GM18502 (cell line): ENCODE measurements at regions not wholly inside any gene's neighbourhood (a gene's known extent, or its start where the extent isn't known, plus 50 kb on each side); places are given as distances from the start of the nearest gene placed in this dataset.

Experiments
- ATAC-seq: cut with Tn5 transposase; IDR thresholded peaks from one replicate; pipeline ENCODE4 v1.9.1; 2021; ENCODE audit warnings: mild to moderate bottlenecking; ENCODE audit not compliant: unreplicated experiment, poor library complexity

DNA sequence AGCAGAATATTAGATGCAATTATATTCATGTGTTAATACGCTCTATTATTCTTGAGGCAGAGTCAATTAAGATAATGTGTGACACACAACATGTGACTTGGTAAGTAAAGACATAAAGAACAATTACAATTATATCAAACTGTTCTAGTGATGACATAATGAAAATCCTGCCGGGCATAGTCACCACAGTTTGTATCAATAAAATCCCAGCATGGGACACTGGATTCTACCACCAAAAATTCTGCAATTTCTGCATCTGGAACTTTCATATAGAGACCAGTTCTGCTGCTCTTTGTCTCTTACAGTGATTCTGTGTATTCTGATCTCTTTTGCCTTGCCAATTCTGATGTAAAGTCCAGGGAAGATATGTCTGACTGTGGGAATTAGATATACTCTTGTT lies 495.6 kb upstream of the LRRC4C start:
- ATAC-seq: no peak

DNA sequence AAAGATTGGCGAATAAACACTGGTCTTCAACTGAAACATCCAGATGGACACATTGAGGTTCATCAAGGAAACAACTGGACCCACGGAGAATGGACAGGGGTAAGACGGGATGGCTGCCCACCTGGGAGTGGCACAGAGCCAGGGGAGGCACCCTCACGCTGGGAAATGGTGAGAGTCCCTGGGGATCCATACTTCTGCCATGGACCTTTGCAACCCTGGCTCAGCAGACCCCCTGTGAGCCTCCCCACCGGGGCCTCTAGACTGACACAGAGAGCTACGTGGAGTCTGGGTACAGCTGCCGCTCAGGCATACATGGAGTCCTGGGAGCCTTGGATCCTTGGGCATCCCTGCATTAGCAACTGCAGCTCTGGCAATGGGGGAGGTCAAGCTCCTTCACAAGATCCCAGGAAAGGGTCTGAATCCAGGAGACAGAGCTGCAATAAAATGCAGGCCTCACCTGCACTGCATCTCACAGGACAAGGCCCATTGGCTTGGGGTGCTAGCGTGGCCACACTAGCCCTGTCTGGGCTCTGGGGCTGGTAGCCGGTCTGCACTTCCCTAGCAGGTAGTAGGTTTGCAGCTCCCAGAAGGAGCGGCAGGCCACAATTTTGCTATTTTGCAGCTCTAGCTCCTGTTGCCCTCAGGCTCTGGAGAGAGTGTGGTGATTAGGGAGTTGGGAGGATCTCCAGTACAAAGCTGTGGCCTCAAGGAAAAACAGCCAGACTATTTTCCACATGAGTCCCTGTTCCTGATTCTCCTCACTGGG lies 496.4 kb upstream of the LRRC4C start:
- ATAC-seq: no peak

DNA sequence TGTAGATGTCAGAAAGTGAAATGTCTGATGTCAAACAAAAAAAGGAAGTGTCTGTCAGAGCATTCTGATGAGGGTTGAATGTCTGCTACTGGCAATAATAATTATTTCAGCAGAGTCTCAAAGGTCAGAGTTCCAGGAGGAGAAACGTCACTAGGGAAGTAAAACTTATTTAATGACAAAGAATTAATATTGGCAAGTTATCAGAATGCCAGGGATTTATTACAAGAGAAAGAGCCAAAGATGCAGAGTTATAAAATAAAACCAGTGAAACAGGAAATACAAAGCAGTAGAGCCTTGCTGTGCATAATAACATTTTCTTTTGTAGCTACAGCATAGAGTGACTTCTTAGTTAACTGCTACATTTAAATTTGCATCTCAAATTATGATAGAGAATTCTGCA lies 504.0 kb upstream of the LRRC4C start:
- ATAC-seq: no peak

DNA sequence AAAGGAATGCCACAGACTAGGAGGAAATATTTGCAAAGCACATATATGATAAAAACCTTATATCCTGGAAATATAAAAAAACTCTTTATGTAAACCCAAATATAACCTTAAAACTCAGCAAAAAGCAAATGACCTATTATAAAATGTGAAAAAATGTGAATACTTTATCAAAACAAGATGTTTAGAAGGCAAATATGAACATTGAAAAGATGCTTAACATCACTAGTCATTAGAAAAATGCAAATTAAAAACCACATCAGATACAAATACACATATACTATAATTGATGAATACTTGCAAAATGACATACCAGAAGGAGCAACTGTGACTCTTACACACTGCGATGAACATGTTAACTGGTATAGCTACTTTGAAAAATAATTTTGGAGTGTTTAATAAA lies 511.2 kb upstream of the LRRC4C start:
- no peak for ATAC-seq

DNA sequence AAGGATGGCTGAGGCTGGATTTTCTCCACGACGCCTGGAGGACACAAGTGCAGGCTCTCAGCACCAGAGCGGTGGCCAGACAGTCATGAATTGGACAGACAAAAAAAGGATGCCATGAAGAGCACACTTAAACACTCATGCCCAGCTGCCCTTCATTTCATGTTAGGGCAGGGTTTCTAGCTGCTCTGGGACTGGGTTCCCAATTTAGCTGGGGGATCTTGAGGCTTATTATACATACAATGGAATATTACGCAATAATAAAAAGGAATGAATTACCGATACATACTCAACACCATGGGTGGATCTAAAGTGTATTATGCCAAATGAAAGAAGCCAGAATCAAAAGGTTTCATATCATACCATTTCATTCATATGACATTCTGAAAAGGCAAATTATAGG lies 512.1 kb upstream of the LRRC4C start:
- no peak for ATAC-seq

DNA sequence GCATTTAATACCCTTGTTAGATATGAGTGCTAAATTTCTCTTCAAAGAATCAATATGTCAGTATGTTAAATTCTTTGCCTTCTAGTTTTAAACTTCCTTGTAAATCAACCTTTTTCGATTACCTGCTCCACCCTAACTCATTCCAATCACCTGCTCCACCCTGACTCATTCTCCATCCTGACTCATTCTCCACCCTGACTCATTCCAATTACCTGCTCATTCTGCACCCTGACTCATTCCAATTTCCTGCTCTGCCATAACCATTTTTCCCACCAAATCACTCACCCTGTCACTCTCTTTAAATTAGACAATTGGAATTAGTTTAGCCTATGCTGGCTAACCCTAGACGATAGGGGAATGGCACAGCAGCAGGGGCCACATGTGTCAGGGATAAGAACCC lies 519.5 kb upstream of the LRRC4C start:
- no peak for ATAC-seq

DNA sequence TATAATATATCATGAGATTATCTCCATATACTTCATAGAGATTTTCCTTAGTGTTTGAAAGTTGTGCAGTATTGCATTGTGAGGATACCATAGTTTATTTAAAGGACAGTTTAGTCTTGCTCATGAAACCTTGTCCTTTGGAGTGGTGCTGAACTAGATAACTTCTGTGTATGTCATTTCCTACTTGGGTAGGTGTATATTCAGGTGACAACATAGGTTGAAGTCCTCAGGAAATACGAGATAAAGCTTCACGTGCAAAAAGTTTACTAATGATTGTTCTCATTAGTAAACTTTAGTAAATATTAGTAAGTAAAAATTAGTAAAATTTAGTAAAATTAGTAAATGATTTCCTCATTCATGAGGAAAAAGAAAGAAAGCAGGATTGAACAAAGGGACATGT lies 521.3 kb upstream of the LRRC4C start:
- ATAC-seq: no peak

DNA sequence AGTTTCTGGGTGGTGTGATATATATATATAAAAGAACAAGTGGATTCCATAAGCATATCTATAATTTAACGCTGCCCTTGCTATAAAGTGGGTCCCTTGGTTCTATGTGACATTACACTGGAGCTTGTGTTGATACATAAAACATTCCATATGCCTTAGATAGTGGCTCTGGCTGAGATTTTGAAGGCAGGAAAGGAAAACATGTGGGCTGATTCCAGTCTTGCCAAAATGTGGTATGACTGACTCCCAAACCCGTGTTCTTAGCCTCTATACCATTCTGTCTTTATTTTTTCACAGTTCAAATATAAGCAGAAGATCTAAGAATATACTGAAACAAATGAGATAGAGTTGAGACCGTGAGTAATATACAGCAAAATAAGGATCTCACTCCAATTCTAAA lies 522.8 kb upstream of the LRRC4C start:
- ATAC-seq: no peak

DNA sequence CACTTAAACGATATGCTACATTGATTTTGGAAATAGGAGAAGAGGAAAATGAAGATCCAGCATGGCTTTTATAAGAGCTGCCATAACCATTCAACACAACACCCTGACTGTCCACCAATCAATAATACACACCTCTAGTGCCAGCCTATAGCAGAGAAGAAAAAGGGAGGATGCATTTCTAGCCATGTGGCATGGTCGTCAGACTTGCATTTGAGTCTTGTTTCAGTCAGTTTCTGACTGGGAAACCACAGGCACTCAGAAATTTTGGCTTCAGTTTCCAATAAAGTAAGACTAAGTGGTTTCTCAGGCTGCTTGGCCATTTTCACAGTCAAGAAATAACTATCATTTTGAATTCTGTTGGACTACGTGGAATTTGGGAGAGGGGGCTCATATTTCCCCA lies 523.5 kb upstream of the LRRC4C start:
- no peak for ATAC-seq

DNA sequence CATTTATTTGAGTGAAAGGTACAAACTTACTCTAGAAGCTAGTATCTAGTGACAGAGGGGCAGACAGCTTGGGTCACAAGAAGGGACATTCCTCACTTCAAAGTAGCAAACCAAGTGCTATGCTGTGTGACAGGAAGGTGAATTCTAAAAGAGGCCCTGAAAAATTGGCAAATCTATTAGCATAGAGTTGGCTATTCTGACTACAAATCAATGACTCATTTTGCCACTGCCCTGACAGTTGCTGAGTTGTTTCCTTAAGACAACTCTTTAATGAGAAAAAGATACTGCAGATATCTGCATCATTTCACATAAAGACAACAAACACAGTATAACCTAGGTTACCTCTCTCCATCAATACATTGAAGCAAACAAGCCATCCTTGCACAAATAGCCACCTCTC lies 524.0 kb upstream of the LRRC4C start:
- no peak for ATAC-seq

DNA sequence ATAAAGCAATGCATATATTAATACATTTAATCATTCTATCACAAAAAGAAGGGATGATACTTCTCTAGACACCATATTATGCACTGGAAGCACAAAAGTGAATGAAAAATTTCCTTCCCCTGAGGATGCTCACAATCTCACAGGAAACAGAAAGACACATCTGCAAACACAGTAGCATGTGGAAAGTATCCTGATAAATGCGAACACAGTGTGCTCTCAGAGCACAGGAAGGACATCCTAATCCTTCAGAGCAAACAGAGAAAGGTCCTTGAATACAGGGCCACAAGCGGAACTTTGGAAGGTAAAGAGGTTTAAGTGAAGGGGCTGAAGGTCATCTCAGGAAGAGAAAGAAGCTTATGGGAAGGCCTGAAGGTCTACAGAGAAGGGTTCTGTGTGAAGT lies 524.6 kb upstream of the LRRC4C start:
- no peak for ATAC-seq

DNA sequence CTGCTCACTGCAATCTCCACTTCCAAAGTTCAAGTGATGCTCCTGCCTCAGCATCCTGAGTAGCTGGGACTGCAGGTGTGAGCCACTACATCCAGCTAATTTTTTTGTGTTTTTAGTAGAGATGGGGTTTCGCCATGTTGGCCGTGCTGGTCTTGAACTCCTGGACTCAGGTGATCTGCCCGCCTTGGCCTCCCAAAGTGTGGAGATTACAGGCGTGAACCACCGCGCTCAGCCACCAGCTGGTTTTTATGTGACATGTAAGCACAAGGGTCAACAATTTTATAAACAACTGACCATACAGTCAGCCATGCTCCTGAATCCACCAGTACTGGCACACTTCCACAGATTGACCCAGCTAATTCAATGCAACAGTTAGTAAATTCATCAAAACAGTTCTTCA lies 526.3 kb upstream of the LRRC4C start:
- ATAC-seq: no peak

DNA sequence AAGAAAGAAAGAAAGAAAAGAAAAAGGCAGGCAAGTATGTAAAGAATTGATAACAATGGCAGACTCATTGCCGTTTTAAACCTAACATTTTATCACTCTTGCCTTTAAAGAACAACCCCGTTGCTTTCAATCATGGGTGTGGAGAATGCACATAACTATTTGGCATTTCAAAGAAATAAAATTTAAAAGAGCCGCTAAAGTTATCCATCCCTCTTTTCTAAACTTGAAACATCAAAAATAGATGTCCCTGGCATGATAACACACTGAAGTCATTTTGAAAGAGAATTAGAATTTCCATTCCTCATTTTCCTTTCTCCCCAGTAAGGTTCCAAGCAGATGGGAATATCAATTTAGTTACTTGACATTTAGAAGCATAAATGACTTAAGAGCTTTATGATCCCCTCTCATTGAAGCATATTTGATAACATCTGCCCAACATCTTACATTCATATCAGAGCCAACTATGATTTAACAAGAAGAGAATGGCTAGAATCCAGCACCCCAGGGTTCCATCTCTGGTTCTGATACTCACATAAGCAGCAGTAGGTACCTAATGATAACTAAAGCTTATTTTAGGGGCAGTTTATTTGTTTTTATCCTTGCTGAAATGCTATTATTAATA lies 529.6 kb upstream of the LRRC4C start:
- no peak for ATAC-seq

DNA sequence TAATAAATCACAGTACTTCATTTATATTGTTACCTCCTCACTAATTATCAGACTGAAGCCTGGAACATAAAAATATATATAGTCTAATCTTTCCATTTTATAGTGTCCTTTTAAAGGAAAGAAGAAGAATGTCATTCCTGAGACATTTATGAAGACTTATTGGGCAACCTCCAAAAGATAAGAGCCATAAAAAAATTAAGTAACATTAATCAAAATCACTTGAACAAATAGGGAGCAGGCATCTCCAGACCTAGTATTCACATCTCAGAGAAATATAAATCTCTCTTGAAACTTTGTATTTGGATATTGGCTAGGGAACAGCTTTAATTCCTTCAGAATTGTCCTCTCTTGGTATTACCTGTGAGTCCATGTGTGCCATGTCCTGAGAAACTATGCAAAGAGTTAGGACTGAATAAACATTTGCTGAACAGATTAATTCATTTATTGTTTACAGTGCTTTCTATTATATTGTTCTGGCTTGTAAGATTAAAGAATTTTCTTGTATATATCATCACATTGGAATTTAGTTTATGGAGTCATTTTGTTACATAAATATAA lies 530.5 kb upstream of the LRRC4C start:
- ATAC-seq: no peak

DNA sequence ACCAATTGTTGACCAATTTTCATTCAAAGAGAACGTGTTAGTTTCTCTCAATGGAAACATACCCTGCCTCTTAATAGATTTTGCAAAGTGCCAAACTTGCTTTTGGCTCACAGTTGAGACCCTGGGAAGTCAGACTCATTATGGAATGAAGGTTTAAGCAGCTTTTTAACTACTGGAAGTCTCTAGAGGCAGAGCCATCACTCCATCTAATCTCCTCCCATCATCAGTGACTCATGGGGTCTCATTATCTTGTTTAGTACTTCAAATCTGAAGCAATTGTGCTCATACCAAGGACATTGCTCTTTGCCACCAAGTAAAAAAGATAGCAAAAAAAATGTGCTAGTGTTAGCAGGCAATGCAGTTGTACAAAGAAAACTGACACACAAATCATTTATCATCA lies 537.1 kb upstream of the LRRC4C start:
- ATAC-seq: no peak

DNA sequence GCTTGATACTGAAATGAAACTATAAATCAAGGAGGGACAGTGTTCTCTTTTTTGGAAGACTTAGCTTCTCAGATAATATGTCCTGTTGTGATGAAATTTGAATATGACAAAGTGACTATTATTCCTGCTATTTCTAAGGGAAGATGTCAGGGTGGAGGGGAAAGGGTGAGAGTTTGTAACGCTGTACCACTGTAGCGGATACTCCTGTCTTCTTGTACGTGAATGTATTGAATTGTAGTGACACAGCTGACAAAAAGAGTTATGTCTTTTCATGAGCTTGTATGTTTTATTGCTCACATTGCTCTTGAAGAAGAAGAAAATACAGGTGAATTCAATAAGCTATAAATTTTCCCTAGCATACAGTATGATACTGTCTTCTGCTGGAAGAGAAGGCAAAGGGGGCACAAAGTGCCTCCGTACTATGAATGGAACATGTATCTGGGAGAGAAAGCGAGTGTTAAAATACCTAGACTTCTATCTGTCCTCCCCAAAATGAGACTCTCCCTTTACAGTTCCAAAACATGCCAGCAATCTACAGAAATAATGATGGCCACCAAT lies 538.5 kb upstream of the LRRC4C start:
- ATAC-seq: no peak

DNA sequence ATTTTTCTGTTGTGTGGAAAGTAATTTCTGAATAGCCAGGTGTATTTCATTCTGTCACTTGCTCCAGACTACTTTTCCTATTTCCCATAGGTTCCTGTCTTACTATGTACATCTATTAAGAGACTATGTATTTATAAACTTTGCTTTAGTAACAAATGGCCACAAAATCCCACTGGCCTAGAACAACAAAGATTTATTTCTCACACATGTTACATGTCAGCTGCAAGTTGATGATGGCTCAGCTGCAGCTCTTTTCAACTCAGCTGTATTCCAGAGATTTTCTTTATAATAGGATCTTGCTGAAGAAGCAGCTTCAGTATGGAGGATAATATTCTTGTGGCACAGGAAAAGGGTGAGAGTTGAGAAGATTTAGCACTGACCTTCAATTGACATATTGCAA lies 539.6 kb upstream of the LRRC4C start:
- ATAC-seq: no peak

DNA sequence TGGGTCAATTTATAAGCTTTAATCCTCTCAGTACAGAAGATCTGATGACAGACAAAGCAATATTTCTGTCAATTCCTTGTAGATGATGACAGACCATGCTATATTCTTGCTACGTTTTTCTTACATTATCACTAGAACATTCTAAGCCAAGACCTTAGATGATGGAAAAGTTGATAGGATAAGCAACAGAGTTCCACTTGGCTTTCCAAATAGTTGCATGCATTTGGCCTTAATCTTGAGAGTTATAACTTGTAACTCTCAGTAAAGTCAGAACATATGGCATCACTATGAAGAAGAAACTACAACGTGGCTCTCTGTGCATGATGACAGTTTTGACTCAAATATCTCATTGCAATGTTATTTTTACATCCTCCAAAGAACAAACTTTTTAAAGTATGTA lies 544.3 kb upstream of the LRRC4C start:
- no peak for ATAC-seq

DNA sequence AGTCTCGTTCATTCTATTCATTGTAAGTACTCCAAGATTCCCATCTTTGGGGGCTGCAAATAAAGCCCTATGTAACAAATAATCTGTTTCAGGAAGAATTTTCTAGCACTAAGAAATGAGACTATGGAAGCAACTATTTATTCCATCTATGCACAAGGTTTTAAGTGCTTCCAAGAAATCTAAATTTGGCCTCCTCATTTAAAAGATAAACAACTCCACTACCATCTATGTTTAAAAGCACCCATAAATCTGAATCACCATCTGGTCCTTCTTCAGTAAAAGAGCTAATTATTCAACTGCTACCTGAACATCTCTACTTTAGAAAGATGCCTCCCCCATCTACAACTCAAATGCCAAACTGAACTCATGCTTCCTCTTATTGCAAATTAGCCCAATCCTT lies 547.3 kb upstream of the LRRC4C start:
- no peak for ATAC-seq

DNA sequence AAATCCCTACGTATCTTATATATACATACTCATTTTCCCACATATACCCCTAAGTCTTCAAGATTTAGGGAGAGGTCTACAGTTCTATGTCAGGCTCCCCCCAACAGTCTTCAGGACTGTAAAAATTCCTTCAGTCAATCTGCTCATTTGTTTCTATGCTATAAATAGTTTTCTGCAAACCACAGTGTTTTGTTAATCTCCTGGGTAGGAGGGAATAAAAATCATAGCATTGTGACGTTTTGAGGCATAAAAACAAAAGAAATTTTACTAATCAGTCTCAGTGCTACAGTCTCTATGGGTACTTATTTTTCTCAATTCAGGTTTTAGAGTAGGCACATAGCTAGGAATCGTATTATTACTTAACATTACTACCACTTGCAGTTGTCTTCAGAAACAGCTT lies 552.8 kb upstream of the LRRC4C start:
- no peak for ATAC-seq

DNA sequence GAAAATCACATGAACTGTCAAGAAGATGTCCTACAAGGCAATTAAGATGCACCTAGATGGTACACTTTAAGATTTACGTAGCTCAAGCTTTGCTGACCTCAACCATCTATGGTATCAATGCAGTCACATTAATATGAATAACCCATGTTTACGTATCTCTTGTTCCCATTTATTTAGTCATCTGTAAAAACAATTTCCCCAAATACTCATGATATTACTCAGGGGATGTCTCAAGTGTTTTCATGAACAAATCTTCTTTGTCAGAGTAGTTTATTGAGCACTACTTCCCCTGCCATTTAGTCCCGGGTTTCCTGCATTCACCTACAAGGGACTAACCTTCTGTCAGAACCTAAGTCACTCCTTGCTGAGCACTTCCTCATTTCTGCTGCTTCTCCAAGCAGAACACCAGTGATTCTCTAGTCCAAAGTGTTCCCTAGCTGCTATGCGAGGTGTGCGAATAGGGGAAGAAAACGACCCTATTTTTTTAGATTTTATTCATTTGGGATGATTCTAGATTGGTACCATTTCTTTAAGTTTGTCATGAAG lies 554.3 kb upstream of the LRRC4C start:
- ATAC-seq: no peak
